ENCODE measurements at regions not wholly inside any gene's neighbourhood (a gene's known extent, or its start where the extent isn't known, plus 50 kb on each side); places are given as distances from the start of the nearest gene placed in this dataset.
A peak's percentile ranks its signal among the peaks of the same experiment; 100 is the strongest.

GRCh38 chr3:61311044-61311443 is 59.8 kb upstream of the FHIT start:
- no peak for DNase-seq

DNA sequence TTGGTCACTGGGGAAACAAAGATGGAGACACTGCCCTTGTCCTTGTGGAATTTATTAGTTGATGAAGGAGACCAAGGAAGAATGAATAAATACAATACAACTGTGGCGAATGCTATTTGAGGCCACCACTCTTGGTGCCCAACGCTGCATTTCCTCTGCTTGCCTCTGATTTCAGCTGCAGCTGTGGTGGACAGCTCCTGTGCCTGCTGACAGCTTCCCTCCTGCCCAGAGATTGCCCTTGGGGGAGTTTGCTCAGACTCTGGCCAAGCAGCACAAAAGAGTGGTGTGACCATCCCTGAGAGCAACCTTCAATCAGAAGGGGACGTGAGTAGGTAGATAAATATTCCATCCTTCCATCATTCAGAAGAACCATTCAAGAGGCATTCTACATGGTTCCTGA is 64.6 kb upstream of the FHIT start:
- DNase-seq: no peak

DNA sequence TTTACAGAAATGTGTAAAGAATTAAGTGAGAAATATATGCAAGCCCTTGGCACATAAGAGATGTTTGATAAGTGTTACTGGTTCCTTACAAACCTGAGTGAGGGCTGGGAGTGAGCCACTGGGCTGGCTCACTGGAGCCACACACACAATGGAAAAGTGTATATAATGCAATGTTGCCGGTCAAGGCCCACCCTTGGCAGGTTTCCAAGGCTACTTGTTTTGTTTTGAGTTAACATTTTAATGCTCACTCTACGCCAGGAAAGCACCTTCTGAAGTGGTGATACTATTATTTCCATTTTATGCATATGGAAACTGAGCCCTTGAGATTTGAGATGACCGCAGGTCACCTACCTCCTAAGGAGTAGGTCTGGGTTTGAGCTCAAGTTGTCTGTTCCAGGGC is 71.8 kb upstream of the FHIT start:
- DNase-seq: no peak

DNA sequence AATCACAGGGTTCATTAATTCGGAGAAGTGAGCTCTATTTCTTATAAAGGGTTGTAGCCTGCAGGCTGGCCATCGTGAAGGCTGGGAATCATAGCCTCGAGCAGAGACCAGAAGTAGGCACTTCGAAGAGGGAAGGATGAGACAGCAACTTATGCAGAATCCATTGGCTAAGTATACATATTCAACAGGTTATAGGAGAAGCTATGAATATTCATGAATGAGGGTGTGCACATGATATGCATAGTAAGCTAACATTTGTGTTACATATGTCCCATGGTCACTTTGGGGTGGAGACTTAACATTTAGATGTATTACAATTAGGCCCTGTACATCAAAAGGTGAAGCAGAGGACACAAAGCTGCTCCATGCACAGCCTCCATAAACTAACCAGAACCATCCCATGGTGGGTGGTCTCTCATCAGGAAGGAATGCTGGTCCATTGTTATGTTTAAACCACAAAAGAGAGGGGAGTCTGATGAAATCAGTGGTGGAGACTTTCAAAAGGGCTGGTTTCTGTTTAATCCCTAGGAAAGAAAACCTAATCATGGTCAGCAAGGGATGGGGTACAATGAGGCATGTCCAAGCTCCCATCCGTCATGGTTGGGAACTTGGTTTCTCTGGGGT is 80.8 kb upstream of the FHIT start:
- DNase-seq: no peak

GRCh38 chr3:61333192-61333961 is 82.1 kb upstream of the FHIT start:
- DNase-seq: no peak

DNA sequence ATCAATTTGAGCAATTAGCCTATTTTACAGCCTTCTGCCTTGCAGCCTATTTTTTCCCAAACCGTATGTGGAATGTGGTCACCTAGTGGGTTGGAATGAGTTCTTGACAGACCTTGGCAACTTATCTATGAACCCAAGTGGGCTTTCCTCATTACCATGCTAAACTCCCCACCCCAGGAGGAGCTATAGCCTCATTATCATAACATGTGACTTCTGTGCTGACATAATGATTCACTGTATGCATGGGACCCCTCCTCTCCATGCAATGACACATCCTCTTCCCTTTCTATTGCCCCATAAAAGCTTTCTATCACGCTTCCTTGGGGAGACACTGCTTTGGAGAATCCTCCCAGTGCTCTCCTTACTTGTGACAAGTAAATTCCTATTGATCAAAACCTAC is 83.5 kb upstream of the FHIT start:
- no peak for DNase-seq

GRCh38 chr3:61340931-61341461 is 89.7 kb upstream of the FHIT start:
- DNase-seq: peak in 1 of 2 experiments; percentile 3

DNA sequence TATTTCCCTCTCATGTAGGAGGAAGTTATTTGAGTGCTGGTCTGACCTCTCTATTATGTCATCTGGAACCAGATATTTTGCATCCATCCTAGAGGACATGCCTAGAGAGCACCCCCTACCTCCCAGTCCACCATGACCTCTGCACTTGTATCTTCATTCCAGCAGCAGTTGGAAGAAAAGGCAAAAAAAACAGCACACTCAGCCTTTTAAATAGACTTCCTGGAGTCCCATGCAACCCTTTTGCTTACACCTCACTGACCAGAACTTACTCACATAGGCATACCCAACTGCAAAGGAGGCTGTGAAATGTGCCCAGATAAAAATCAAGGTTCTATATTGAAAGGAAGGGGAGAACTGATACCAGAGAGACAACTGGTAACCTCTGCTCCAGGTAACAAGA is 92.3 kb upstream of the FHIT start:
- no peak for DNase-seq

- DNase-seq: no peak
These were observed 93.8 kb upstream of the FHIT start for GRCh38 chr3:61345020-61345419.

DNA sequence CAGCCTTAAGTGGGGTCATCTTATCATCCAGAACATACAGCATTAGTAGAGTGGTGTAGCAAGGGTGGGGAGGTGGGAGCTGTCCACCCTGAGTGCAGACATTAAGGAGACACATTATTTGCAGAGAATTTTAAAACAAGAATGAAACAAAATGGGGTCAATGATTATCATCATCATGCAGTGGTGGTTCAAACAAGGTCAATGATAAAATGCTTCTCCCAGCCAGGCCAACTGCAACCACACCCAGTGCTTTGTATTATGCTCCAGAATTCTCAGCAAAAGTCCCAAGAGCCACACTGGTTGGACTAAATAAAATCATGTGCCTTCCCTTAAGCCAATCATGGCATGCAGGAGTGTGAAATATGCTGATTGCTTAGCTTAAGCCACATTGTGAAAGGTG is 96.7 kb upstream of the FHIT start:
- no peak for DNase-seq

- no peak for DNase-seq
These were observed 98.5 kb upstream of the FHIT start for GRCh38 chr3:61349717-61350116.

DNA sequence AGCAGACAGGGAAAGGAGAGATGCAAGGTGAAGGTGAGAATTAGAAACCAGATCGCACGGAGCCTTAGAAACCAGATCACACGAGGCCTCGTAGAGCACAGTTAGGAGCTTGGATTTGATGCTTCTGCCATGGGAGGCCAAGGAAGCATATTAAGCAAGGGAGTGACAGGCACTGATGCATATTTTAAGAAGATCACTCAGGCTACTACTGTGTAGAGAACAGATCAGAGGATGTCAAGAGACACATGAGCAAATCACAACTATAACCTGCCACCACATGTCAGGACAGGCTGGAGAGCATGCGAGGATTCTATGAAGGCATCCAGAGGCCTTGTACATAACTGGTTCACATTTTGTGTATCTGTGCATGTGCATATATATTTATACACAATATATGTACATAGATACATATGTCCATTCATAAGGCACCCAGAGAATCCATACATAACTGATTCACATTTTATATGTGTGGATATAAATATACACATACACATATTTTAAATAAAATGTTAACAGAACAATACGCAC is 99.6 kb upstream of the FHIT start:
- DNase-seq: no peak

GRCh38 chr3:61352306-61352705 is 101.1 kb upstream of the FHIT start:
- no peak for DNase-seq

DNA sequence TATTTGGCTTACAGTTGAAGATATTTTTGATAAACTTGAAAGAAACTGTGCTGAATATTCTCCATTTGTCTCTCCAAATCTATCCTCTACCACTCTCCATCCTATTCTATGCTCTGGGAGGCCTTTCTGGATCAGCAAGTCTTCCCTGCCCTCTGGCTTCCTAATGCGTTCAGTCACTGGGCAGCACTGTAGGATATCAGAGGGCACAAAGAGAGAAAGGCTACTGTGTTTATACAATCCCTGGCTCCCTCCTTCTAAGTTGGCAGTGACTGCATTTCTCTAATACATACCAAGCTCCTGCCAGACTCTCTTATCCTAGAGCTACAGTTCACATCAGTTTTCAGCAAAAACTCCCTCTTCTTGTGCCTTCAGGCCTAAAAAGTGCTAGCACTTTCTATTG is 102.1 kb upstream of the FHIT start:
- no peak for DNase-seq

DNA sequence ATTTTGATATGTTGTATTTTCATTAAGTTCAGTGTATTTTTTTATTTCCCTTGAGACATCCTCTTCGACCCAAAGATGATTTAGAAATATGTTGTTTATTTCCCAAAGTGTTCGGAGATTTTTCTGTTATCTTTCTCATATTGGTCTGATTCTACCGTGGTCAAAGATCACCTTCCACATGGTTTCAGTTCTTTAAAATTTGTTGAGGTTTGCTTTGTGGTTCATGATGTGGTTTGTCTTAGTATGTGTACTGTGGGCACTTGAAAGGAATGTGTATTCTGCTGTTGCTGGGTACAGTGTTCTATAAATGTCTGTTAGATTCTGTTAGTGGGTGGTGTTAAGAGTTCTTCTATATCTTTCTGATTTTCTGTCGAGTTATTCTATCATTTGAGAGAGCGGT is 103.4 kb upstream of the FHIT start:
- DNase-seq: no peak

DNA sequence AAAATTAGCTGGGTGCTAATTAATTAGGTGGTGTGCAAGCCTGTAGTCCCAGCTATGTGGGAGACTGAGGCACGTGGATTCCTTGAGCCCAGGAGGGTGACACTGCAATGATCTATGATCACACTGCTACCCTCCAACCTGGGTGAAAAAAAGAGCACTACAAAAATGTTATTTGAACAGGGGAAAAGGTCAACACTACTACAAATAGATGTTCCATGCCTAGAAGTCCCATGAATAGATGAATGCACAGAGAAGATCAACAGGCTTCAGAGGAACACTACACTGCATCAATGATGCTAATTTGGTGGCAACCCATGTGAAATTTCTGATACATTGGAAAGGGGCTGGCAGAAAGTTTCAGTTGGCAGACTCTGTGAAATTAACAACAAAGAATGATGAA is 105.4 kb upstream of the FHIT start:
- no peak for DNase-seq

DNA sequence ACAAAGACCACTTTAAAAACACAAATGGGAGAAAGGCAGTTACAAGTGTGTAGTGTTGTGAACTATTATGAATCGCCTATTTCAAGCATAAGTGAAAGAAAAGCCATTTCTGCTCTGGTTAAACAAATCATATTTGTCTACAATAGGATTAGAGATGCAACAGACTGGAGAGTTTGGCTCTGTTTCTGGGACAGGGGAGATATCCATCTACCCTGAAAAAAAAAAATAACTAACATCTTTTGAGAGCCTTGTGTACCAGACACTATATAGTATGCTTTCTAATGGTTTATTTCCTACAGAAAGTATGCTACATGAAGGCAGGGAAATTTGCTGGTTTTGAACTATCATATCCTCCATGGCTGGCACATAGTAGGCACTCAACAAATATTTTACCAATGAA is 106.7 kb upstream of the FHIT start:
- DNase-seq: no peak

- DNase-seq: no peak
These were observed 107.1 kb upstream of the FHIT start for GRCh38 chr3:61358364-61358763.

GRCh38 chr3:61360297-61360965 is 109.2 kb upstream of the FHIT start:
- DNase-seq: no peak

DNA sequence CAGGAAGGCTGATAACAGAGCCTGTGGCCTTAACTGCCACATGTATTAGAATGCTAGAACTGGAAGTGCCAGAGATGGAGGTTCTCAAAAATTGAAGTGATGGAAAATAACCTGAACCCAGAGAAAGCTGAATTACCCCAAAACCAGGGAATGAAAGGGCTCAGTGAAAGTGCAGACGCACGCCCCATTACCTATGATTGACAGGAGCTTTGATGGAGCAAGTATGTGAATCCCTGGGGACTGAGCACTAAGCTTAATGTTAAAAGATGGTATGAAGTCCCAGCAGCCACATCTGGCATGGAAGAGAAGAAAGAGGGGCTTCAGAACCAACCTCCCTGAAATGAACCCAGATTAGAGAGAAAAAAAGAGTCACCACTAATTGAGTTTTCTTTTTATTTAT is 118.4 kb upstream of the FHIT start:
- DNase-seq: no peak

GRCh38 chr3:61371123-61371522 is 119.9 kb upstream of the FHIT start:
- peak in 1 of 2 experiments; percentile 35 for DNase-seq

- no peak for DNase-seq
These were observed 121.5 kb upstream of the FHIT start for GRCh38 chr3:61372723-61373122.

- no peak for DNase-seq
These were observed 127.1 kb upstream of the FHIT start for GRCh38 chr3:61378311-61378710.

Data from NCI-H524 (cell line).